ENCODE measurements at regions not wholly inside any gene's neighbourhood (a gene's known extent, or its start where the extent isn't known, plus 50 kb on each side); places are given as distances from the start of the nearest gene placed in this dataset.
"Not testable (repeated sequence)": the region's sequence is repeated elsewhere in the genome, so short reads cannot be mapped to it uniquely, and the experiment has no call there.

DNA sequence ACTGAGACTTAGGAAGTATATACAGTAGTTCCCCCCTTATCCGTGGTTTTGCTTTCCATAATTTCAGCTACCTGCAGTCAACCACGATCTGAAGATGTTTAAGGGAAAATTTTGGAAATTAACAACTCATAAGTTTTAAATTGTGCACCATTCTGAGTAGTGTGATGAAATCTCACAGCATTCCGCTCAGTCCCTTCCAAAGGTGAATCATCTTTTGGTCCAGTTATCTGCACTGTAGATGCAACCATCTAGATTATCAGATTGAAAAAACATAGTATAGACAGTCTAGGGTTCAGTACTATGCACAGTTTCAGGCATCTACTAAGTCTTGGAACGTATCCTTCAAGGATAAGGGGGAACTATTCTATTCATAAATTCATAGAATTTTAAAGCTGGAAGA is 109.0 kb downstream of the ANXA3 start:
- DNase-seq, result no peak

DNA sequence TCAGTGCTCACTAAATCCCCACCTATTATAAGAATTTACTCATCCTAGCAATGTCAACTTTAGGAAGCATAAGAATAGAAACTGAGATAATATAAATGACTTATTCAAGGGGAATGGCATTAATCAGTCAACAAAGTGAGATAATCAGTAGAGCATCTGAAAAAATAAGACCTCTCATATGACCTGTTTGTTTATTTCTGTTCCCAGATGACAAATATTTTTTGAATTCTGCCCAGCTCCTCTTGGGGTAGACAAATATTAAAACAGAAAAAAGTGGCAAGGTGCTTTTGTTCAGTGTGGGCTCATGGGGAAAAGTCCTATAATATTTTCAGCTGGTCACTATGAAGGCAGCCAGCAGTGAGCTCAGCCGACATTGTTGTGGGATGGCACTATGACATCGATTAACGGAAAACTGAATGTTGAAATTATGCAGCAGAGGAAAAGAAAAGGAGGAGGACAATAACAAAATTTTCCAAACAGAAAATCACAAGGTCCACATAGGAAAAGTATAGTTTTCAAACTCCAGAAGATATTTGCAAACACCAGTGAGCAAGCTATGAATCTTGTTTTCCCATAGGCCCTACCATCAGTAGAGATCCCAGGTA is 109.6 kb downstream of the ANXA3 start:
- DNase-seq, result no peak

- no peak for DNase-seq
Observed at GRCh38 chr4:78661921-78662521, 110.5 kb downstream of the ANXA3 start.

DNA sequence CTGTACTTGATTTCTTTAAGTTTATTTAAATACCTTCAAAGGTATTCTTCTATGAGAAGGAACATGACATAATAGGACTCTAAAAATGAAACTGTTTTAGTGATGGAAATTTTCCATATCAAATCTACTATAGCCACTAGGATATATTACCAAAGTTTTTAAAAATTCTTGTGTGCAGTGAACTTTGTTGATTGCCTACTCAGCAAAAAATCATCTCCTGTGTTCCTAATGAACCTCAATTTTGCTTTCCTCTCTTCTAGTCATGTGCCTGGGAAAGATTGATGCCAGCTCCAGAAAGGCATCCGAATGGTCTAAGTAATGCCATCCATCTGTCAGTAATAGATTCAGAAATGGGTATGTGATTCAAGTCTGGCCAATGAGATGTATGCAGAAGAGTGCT is 111.1 kb downstream of the ANXA3 start:
- no peak for DNase-seq

DNA sequence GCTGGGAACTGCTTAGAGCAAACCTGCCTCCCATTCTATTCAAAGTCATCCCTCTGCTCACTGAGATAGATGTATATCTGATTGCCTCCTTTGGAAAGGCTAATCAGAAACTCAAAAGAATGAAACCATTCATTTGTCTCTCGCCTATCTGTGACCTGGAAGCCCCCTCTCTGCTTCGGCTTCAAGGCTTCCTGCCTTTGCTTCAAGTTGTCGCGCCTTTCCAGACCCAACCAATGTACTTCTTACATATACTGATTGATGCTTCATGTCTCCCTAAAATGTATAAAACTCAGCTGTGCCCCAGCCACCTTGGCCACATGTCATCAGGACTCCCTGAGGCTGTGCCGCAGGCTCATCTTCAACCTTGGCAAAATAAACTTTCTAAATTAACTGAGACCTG is 111.9 kb upstream of the BMP2K start:
- not testable (repeated sequence) for DNase-seq

DNA sequence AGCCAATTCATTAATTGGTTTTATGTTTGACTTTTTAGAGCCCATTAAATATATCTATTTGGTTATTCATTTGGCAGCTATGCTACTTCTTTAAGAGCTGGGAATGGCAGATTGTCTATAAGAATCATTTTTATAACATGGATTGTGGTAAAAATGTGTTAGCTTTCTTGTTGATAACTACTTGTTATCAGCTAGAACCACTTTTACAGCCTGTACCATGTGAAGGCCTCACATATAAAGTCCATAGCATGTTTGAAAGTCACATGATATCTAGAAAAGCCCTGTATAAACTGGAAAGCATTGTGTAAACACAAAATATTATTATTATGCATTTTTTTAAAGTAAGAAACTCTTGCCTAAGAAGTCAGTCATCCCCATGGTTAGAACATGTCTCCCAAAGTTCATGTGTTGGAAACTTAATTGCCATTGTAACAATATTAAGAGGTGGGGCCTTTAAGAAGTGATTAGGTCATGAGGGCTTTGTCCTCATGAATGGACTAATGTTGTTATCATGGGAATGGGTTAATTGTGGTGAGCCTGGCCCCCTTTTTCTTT is 110.9 kb upstream of the BMP2K start:
- DNase-seq, result no peak

DNA sequence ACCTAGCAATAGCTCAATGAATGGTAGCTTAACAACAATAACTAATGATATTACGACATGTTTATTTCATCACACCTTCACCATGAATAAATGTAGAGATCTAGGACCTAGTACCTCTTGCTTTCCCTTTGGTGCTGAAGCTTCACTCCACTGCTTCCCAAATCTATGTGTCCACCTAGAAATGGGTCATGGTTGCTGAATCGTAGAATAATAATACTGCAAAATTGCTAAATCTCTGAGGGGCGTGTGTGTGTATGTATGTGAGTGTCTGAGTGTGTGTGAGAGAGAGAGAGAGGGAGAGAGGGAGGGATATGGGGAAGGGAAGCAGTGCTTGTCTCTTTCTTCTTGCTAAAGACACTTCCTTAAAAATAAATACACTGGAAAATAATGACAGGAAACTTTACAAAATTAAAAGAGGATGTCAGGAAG is 109.3 kb upstream of the BMP2K start:
- no peak for DNase-seq

DNA sequence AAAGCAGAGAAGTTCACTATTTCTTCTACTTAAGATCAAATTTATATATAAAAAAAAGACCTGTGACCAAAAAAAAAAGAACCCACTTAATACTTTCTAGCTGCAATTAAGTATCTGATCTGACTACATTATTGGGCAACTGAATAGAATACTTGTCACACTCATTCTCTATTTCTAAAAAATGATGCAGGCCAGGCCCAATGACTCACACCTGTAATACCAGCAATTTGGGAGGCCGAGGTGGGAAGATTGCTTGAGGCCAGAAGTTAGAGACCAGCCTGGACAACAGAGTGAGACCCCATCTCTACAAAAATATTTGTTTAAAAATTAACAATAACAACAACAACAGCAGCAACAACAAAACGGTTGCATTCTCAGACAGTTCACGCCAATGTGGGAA is 108.8 kb upstream of the BMP2K start:
- no peak for DNase-seq

GRCh38 chr4:78667764-78668163 is 108.4 kb upstream of the BMP2K start:
- DNase-seq, result no peak

DNA sequence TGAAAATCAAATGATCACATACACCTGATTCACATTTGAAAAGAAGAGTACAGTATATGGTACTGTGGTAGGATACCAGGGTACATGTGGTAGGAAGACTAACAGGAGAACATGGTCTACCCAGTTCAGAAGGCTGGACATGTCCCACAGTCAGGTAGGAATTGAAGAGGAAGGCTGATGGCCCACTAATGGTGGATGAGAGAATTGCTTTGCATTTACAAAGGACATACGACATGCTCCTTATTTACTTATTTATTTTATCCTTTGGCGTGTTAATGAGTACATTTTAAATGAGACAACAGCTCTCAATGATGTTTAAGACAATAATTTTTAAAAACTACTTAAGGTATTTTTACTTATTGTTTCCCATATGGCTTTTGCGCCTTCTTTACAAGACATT is 106.7 kb upstream of the BMP2K start:
- DNase-seq, result no peak

GRCh38 chr4:78671903-78672815 is 104.0 kb upstream of the BMP2K start:
- no peak for DNase-seq

- DNase-seq, result no peak
Observed at GRCh38 chr4:78673337-78673736, 102.8 kb upstream of the BMP2K start.

DNA sequence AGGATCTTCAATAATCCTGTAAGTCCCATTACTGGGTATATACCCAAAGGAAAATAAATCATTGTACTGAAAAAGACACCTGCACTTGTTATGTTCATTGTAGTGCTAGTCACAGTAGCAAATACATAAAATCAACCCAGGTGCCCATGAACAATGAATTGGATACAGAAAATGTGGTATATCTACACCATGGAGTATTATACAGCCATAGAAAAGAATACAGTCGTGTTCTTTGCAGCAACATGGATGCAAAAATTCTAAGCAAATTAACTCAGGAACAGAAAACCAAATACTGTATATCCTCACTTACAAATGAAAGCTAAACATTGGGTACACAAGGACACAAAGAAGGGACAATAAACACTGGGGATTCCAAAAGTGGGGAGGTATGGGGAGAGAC is 100.8 kb upstream of the BMP2K start:
- DNase-seq, result no peak

DNA sequence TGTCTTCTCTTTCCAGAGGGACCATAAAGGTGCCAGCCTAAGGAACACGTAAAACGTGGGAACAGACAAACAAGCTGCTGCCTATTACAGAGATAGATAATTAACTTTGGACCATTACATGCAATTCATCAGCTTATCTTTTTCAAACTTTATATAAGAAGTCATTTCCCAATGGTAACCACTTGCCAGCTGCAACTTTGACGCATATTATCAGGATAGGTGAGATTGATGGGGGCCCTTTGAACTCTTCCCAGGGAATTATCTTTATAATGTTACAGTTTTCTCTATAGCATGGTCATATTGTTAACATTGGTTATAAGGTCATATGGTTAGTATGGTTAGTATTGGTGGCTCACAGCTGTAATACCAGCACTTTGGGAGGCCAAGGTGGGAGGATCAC is 94.1 kb upstream of the BMP2K start:
- DNase-seq, result no peak

DNA sequence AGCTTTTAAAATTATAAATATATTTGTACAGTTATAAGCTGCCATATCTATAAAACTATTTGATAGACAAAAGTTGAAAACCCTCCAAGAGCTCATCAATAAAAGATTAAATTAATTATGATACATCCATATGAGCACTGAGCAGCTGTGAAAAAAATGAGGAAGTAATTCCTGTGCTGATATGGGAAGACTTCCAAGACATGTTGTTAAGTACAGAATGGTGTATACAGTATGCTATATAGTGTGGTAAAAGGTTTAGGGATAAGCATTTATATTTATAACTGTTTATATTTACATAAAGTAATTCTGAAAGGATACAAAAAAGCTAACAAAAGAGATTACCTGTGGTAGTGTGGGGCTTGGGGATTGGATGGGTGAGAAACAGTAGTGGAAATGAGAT is 92.8 kb upstream of the BMP2K start:
- DNase-seq, result no peak

DNA sequence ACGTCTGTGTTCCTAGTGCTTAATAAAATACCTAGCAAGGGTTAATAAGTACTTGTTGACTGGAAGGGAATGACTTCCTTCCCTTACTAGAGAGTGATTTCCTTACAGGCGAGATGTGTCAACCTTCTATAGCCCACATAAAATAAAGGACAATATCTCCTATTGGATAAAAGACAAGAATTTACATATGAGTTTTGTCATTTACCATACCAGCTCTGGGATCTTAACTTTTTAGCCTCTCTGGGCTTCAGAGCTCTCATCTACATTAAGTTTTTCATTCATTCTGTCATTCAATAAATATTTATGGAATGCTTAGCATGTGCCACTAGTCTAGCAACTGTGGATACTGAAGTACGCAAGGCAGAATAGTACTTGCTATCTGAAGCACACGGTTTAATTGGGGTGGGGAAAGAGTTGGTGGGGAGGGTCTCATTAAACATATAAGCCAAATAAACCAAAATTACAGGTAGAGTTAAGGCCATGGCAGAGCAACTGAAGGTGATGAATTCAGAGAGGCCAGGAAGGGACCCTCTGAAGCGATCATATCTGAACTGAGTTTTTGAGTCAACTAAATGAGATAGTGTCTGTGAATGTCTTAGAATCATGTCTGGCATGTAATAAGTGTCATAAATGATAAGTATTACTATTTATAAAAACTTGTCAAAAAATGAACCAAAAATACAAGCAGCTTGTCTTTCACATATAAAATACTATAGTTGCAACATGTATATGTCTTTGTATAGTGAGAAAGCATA is 91.6 kb upstream of the BMP2K start:
- DNase-seq, result no peak

- no peak for DNase-seq
Observed at GRCh38 chr4:78687818-78688217, 88.3 kb upstream of the BMP2K start.

GRCh38 chr4:78688366-78688765 is 87.8 kb upstream of the BMP2K start:
- no peak for DNase-seq

DNA sequence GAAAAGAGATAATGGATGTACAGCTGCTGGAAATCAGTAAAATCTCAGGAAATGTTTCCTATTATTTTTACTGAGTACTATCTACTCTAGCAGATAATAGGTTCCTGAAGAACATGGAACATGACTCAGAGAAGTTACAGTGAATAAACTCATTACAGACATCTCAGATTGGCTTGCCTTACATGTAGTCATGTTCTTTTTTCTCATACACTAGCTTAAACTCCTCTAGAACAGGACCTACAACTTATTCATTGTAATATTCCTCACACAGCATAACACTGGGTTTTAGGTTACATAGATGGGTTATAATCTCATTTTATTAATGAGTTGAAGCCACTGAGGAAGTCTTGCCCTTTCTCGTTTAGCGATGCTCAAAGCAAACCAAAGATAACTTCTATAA is 86.9 kb upstream of the BMP2K start:
- no peak for DNase-seq

DNA sequence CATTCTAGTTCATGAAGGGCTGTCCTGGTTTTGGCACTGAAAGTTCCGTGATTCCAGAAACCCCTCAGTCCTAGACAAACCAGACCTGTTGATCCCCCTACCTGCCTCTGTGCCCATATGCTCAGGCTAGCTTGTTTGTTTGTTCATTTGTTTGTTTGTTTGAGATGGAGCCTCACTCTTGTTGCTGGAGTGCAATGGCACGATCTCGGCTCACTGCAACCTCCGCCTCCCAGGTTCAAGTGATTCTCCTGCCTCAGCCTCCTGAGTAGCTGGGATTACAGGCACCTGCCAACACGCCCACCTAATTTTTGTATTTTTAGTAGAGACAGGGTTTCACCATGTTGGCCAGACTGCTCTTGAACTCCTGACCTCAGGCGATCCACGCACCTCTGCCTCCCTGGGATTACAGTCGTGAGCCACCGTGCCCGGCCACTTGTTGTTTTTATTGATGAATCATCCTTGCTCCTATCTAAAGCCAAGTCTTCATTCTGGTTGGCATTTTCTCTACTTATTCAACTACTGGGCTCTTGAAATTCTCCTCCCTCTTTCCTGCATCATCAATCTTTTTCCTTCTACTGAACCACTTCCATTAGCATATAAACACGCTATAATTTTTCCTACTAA is 86.3 kb upstream of the BMP2K start:
- no peak for DNase-seq

DNA sequence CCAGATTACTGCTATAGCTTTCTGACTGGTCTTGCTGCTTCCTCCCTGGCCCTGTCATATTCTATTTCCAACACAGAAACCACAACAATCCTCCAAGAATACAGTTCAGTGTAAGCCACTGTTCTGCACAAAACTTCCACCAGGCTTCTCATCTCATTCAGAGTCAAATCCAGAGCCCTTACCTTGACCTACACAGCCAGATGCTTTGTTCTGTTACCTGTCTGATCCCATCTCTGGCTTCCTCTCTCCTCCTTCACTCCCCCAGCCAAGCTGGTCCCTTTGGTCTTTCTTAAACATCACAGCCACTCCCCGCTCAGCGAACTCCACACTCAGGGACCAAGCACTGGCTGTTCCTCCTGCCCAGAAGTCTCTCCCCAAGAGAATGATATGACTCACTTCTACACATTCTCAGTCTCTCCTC is 84.8 kb upstream of the BMP2K start:
- no peak for DNase-seq

GRCh38 chr4:78691971-78692821 is 84.0 kb upstream of the BMP2K start:
- DNase-seq, result no peak

Measured in COR-L47 (cell line).